GM12801 (cell line): ENCODE measurements at regions not wholly inside any gene's neighbourhood (a gene's known extent, or its start where the extent isn't known, plus 50 kb on each side); places are given as distances from the start of the nearest gene placed in this dataset.

ENCODE experiments used
- CTCF ChIP-seq: IDR thresholded peaks from one replicate; pipeline ENCODE4 v1.5.1; 2011; ENCODE audit warnings: control low read depth; ENCODE audit not compliant: insufficient read length; ENCODE audit errors: extremely low read depth

GRCh38 chr2:198231562-198231961 is 427.2 kb downstream of the PLCL1 start:
- TF ChIP-seq CTCF: no peak

DNA sequence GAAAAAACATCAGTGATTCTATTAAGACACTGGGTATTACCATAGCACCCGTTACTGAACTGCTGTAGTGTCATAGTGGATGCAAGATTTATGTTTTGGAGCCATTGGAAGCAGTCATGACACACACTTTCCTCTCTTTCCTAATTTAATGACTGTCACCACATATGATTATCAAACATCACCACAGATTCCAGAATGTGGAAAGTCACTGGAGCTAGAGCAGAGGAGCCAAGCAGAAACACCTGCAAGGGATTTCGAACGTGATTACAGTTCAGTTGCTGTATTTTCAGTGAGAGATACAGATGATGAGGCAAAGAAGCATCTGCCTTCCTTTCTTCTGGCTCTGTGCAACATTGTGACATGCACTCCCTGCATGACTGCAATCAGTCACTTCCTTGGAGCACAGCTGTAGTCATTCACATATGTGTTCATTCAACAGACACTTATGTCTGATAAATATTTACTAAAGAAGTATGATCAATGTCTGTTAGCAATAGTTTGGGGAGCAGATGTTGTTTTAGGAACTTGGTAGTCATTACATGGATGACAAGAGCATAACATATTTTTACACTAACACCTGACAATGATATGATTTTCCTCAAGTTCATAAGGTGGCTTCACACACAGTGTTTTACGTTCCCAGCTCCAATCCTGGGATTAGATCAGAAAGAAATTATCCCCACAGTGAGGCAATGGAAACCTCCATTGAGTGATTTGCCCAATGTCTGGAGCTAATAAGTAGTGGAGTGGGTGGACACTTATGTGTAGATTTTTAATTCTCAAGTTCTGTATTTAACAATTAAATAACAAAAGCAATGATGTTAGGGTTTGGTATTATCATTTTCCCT is 416.6 kb downstream of the PLCL1 start:
- TF ChIP-seq CTCF: no peak

- TF ChIP-seq CTCF: no peak
Observed at GRCh38 chr2:198219292-198219691, 414.9 kb downstream of the PLCL1 start.

DNA sequence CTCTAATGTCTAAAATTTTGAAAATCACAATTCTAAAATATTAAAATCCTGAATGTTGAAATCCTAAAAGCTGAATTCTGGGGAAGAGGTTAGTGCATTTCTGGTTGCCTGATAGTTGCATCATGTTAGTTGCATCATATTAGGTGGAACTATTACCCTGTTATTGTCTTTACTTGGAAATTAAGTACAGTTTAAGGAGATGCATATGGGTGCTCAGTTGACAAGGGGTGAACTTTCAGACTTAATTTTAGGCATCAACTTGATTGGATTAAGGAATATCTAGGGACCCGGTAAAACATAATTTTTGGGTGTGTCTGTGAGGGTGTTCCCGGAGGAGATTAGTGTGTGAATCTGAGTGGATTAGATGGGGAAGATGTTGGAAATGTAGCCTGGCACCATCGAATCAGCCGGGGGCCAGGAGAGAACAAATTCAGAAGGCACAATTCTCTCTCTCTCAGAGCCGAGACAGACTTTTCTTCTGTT is 409.8 kb downstream of the PLCL1 start:
- TF ChIP-seq CTCF: no peak

- TF ChIP-seq CTCF: no peak
Observed at GRCh38 chr2:198213253-198213652, 408.9 kb downstream of the PLCL1 start.

GRCh38 chr2:198211706-198212105 is 407.3 kb downstream of the PLCL1 start:
- no peak for TF ChIP-seq CTCF

DNA sequence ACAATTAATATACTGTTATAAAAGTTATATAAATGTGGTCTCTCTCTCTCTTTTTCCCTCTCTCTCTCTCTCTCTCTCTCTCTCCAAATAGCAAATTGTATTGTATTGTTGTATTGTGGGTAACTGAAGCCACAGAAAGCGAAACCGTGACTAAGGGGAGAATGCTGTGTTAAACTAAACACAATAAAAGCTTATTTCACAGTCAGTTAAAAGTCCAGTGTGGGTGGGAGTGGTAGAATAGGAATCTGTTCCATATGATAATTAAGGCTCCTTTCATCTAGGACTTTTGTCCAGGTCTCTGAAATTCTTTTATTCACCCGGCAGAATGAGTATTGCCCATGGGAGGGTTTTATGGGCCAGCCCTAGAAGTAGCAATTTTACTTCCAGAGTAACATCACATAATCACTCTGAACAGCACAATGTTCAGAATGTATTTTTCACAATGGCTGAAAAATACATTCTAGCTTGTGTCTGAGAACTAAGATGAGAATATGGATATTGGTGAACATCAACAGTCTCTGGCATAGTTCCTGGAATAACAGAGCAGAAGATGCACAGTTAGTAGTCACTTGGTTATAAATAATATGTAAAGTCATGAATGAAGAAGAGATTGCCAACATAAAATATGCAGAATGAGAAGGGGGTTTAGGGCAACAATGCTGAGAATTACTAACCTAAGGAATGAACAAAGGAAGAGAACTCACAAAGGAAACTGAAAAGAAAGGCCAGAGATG is 399.1 kb downstream of the PLCL1 start:
- no peak for TF ChIP-seq CTCF
